Neuronal stem cell (in vitro differentiated cells): ENCODE measurements at regions not wholly inside any gene's neighbourhood (a gene's known extent, or its start where the extent isn't known, plus 50 kb on each side); places are given as distances from the start of the nearest gene placed in this dataset.

Experiments
- DNase-seq: peaks from one replicate; pipeline ENCODE4 v3.0.0-alpha.2; 2013; ENCODE audit warnings: low spot score
- H2AFZ ChIP-seq: one replicate; pipeline ENCODE4 v1.6.1; 2013; ENCODE audit warnings: mild to moderate bottlenecking, low read length, inconsistent platforms
- H2AK5ac ChIP-seq: 2 replicates; pipeline ENCODE4 v1.6.1; 2013; ENCODE audit warnings: low read depth, mild to moderate bottlenecking, inconsistent platforms, low read length, moderate library complexity, mixed read lengths
- H2BK120ac ChIP-seq: 2 replicates; pipeline ENCODE4 v1.6.1; 2013; ENCODE audit warnings: low read depth, mild to moderate bottlenecking, inconsistent platforms, low read length, moderate library complexity, mixed read lengths
- H2BK12ac ChIP-seq: one replicate; pipeline ENCODE4 v1.6.1; 2013; ENCODE audit warnings: low read length, inconsistent platforms
- H2BK15ac ChIP-seq: 2 replicates; pipeline ENCODE4 v1.6.1; 2013; ENCODE audit warnings: mild to moderate bottlenecking, low read length, inconsistent platforms, mixed read lengths
- H2BK5ac ChIP-seq: one replicate; pipeline ENCODE4 v1.6.1; 2013; ENCODE audit warnings: inconsistent platforms, mild to moderate bottlenecking, low read length, moderate library complexity
- H3K14ac ChIP-seq: one replicate; pipeline ENCODE4 v1.6.1; 2013; ENCODE audit warnings: low read length, inconsistent platforms
- H3K18ac ChIP-seq: 2 replicates; pipeline ENCODE4 v1.6.1; 2013; ENCODE audit warnings: low read length, inconsistent platforms
- H3K23ac ChIP-seq: 2 replicates; pipeline ENCODE4 v1.6.1; 2013; ENCODE audit warnings: low read depth, mild to moderate bottlenecking, mixed read lengths, low read length, inconsistent platforms; ENCODE audit not compliant: poor library complexity
- H3K27ac ChIP-seq: replicated peaks from 3 replicates; pipeline ENCODE4 v1.5.1; 2013; ENCODE audit warnings: low read length, inconsistent platforms
- H3K27me3 ChIP-seq, 3 experiments: 2 replicates each; pipeline ENCODE4 v1.6.1; 2013; ENCODE audit warnings: low read length in 3 of 3, mild to moderate bottlenecking in 2 of 3, inconsistent platforms in 1 of 3, low read depth in 1 of 3, mixed read lengths in 1 of 3, moderate library complexity in 1 of 3; ENCODE audit not compliant: control insufficient read depth in 3 of 3, insufficient read depth in 3 of 3
- H3K36me3 ChIP-seq, 2 donors: replicated peaks in 1 of 2; 2 replicates each; pipeline ENCODE4 v1.6.1; 2013; ENCODE audit warnings: low read length in 2 of 2; ENCODE audit not compliant: control insufficient read depth in 2 of 2, insufficient read depth in 2 of 2
- H3K4ac ChIP-seq: 2 replicates; pipeline ENCODE4 v1.6.1; 2013; ENCODE audit warnings: inconsistent platforms, mild to moderate bottlenecking, low read length, moderate library complexity
- H3K4me1 ChIP-seq, 2 donors: 1 replicate in 1 of 2; 2 replicates in 1 of 2; pipeline ENCODE4 v1.6.1; 2013; ENCODE audit warnings: low read length in 2 of 2, low read depth in 1 of 2; ENCODE audit not compliant: control insufficient read depth in 2 of 2, insufficient read depth in 1 of 2
- H3K4me2 ChIP-seq: one replicate; pipeline ENCODE4 v1.6.1; 2013; ENCODE audit warnings: mild to moderate bottlenecking, low read length, inconsistent platforms; ENCODE audit not compliant: insufficient read depth, poor library complexity, severe bottlenecking
- H3K4me3 ChIP-seq, 2 donors: 2 replicates each; pipeline ENCODE4 v1.5.1; 2013; ENCODE audit warnings: low read length in 2 of 2, mild to moderate bottlenecking in 2 of 2, inconsistent platforms in 1 of 2, moderate library complexity in 1 of 2
- H3K79me1 ChIP-seq: one replicate; pipeline ENCODE4 v1.6.1; 2013; ENCODE audit warnings: low read depth, mild to moderate bottlenecking, inconsistent platforms, low read length, moderate library complexity
- H3K9ac ChIP-seq: one replicate; pipeline ENCODE4 v1.6.1; 2013; ENCODE audit warnings: mild to moderate bottlenecking, low read depth, low read length, inconsistent platforms; ENCODE audit not compliant: poor library complexity
- H3K9me3 ChIP-seq, 2 donors: replicated peaks in 1 of 2; 2 replicates each; pipeline versions ENCODE3 to v1.6.1; 2013; ENCODE audit warnings: low read length in 2 of 2, mild to moderate bottlenecking in 2 of 2, inconsistent platforms in 1 of 2, low read depth in 1 of 2, mixed read lengths in 1 of 2, moderate library complexity in 1 of 2; ENCODE audit not compliant: control insufficient read depth in 2 of 2, insufficient read depth in 1 of 2
- H4K8ac ChIP-seq: one replicate; pipeline ENCODE4 v1.6.1; 2013; ENCODE audit warnings: low read depth, mild to moderate bottlenecking, inconsistent platforms, low read length, moderate library complexity
- H4K91ac ChIP-seq: one replicate; pipeline ENCODE4 v1.6.1; 2013; ENCODE audit warnings: low read length, low read depth, mild to moderate bottlenecking, inconsistent platforms; ENCODE audit not compliant: poor library complexity
- WGBS, 2 donors: extraction: QIAGEN DNeasy Blood & Tissue Kit; methylation state at CpG; one replicate each; pipeline ENCODE4 v1.1.7; 2013; ENCODE audit warnings: missing lambda C conversion rate in 2 of 2, mixed read lengths in 1 of 2; ENCODE audit not compliant: insufficient read length in 2 of 2, insufficient replicate concordance in 1 of 2; ENCODE audit errors: extremely low coverage in 2 of 2; 5-methylcytosine and 5-hydroxymethylcytosine counted together

GRCh38 chr4:163795885-163796284 lies 301.4 kb downstream of the TMA16 start:
- Histone ChIP-seq H3K4me2 (no peak overlapping the region), H3K36me3 (no peaks in the 10 kb centered on the region), H3K18ac (no peak overlapping the region), H3K9ac (no peak overlapping the region), H3K27ac (no peak overlapping the region), H3K79me1 (no peaks in the 10 kb centered on the region), H3K4me1 (no peaks in the 10 kb centered on the region), H2BK12ac (no peak overlapping the region), H2BK15ac (no peak overlapping the region), H2BK120ac (no peak overlapping the region), H3K14ac (no peak overlapping the region), H2AK5ac (no peak overlapping the region), H3K4me3 (no peak overlapping the region), H2AFZ (no peak overlapping the region), H3K27me3 (no peaks in the 10 kb centered on the region), H4K91ac (no peak overlapping the region), H3K9me3 (no peaks in the 10 kb centered on the region), H2BK5ac (no peak overlapping the region), H3K23ac (no peak overlapping the region), H3K4ac (no peak overlapping the region), H4K8ac (no peak overlapping the region)
- no peak for DNase-seq
- WGBS, 2 donors = no CpG with 5 or more reads among the region's 3 CpGs

- Histone ChIP-seq H3K79me1 (no peaks in the 10 kb centered on the region), H3K4me1 (no peaks in the 10 kb centered on the region), H3K4me3 (no peak overlapping the region), H2BK120ac (no peak overlapping the region), H3K36me3 (no peaks in the 10 kb centered on the region), H4K8ac (no peak overlapping the region), H3K9ac (no peak overlapping the region), H2BK12ac (no peak overlapping the region), H3K27me3 (no peaks in the 10 kb centered on the region), H3K27ac (no peak overlapping the region), H3K18ac (no peak overlapping the region), H4K91ac (no peak overlapping the region), H2BK5ac (no peak overlapping the region), H2AK5ac (no peak overlapping the region), H3K14ac (no peak overlapping the region), H3K4me2 (no peak overlapping the region), H3K9me3 (no peaks in the 10 kb centered on the region), H3K4ac (no peak overlapping the region), H2AFZ (no peak overlapping the region), H2BK15ac (no peak overlapping the region), H3K23ac (no peak overlapping the region)
- no peak for DNase-seq
Observed at GRCh38 chr4:163804001-163804400, 309.5 kb downstream of the TMA16 start.

GRCh38 chr4:163806653-163807052 lies 312.2 kb downstream of the TMA16 start:
- Histone ChIP-seq H2BK15ac (no peak overlapping the region), H3K4me1 (no peaks in the 10 kb centered on the region), H2AK5ac (no peak overlapping the region), H2BK120ac (no peak overlapping the region), H3K9ac (no peak overlapping the region), H3K27ac (no peak overlapping the region), H2BK5ac (no peak overlapping the region), H2AFZ (no peak overlapping the region), H3K4me2 (no peak overlapping the region), H4K91ac (no peak overlapping the region), H3K27me3 (no peaks in the 10 kb centered on the region), H3K14ac (no peak overlapping the region), H4K8ac (no peak overlapping the region), H3K18ac (no peak overlapping the region), H2BK12ac (no peak overlapping the region), H3K23ac (no peak overlapping the region), H3K4ac (no peak overlapping the region), H3K4me3 (no peak overlapping the region), H3K79me1 (no peaks in the 10 kb centered on the region), H3K9me3 (no peaks in the 10 kb centered on the region), H3K36me3 (no peaks in the 10 kb centered on the region)
- WGBS, 2 donors = no CpG with 5 or more reads among the region's 2 CpGs
- DNase-seq = no peak

GRCh38 chr4:163808011-163808410 lies 313.5 kb downstream of the TMA16 start:
- no CpG with 5 or more reads among the region's 2 CpGs for WGBS, 2 donors
- Histone ChIP-seq H3K4me2 (no peak overlapping the region), H3K4ac (no peak overlapping the region), H3K4me1 (no peaks in the 10 kb centered on the region), H2BK15ac (no peak overlapping the region), H2BK12ac (no peak overlapping the region), H3K4me3 (no peak overlapping the region), H3K36me3 (no peaks in the 10 kb centered on the region), H3K23ac (no peak overlapping the region), H3K27ac (no peak overlapping the region), H2AFZ (no peak overlapping the region), H3K27me3 (no peaks in the 10 kb centered on the region), H3K9ac (no peak overlapping the region), H3K18ac (no peak overlapping the region), H3K9me3 (no peaks in the 10 kb centered on the region), H3K14ac (no peak overlapping the region), H4K91ac (no peak overlapping the region), H3K79me1 (no peaks in the 10 kb centered on the region), H2BK5ac (no peak overlapping the region), H2AK5ac (no peak overlapping the region), H2BK120ac (no peak overlapping the region), H4K8ac (no peak overlapping the region)
- no peak for DNase-seq
